Stimulated activated CD8-positive, alpha-beta memory T cell treated with anti-CD3 and anti-CD28 coated beads, Interleukin-4, amount 100 ng/mL, for 48 hours (primary cell): ENCODE measurements at regions not wholly inside any gene's neighbourhood (a gene's known extent, or its start where the extent isn't known, plus 50 kb on each side); places are given as distances from the start of the nearest gene placed in this dataset.

Experiments used
- DNase-seq: peaks from one replicate; pipeline ENCODE4 v3.0.0-alpha.2; 2020

DNA sequence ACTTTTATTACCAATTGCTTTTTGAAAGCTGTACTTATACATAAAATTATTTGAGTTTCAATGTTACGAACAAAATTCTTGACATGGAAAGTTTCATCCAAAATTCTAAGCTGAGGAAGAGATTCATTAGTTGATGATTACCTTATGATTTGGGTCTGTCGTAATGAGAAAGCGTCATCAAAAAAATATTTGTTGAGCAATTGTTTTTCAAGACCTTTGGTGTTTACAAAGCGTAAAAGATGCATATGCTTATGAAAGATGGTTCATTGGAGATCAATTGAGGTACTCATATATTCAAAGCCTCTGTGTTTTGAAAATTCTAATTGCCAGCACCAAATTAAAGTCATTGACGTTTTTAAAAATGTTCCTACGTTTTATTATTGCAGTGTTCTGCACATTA, 110.5 kb upstream of the DOK5 start:
- no peak for DNase-seq

DNA sequence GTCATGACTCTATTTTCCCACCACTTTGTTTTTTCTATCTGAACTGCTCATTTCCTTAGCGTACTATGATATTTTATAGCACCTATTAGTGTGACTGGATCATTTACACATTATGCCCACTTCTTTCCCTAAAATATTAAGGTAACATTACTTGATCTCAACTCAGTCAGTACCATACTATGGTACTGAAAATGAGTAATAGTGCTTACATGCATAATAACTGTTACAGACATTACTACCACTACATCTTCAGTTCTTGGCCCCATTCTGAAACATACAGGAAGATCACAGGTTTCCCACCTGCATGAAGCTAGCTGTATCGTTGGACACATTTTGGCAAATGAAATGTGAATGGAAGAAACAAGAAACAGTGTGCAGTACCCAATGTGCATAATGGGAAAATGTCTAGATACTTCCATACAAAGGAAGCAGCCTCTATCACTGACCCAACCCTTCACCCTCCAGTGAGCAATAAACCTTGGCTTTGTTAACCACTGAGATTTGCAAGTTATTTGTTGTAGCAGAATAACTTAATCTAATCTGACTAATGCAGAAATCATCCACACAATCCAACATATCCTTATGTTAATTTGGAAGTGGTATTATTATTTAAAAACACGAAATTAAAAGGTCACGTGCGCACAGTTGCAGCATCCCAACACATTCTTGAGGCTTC, 108.6 kb upstream of the DOK5 start:
- DNase-seq: no peak

DNA sequence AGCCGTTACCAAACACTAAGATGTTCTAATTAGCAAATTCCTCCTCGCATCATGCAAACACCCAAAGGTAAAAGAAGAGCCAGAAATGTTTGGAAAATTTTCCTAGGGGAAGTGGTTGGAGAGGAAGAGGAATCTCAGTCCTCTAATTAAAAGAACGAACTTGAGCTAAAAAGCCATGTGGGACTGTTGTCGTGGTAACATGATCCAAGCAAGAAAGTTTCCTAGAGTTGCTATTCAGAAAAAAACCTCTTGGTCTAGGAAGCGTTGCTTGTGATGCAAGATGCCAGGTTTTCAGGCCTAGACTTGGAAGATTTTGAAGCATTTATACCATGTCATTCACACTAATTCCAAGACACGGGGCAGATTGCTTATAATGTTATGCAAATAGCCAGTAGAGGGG, 106.8 kb upstream of the DOK5 start:
- DNase-seq: no peak

DNA sequence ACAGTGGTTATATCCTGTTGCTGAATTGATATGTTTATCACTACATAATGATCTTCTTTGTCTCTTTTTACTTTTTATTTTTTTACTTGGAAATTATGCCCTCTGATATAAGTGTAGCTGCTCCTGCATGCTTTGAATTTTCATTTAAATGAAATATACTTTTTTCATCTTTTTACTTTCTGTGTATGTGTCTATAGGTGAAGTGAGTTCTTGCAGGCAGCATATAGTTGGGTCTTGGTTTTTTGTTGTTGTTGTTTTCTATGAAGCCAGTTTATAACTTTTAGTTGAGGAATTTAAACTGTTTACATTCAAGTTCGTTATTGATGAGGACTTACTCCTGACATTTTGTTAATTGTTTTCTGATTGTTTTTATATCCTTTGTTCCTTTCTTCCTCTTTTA, 103.1 kb upstream of the DOK5 start:
- DNase-seq: no peak

DNA sequence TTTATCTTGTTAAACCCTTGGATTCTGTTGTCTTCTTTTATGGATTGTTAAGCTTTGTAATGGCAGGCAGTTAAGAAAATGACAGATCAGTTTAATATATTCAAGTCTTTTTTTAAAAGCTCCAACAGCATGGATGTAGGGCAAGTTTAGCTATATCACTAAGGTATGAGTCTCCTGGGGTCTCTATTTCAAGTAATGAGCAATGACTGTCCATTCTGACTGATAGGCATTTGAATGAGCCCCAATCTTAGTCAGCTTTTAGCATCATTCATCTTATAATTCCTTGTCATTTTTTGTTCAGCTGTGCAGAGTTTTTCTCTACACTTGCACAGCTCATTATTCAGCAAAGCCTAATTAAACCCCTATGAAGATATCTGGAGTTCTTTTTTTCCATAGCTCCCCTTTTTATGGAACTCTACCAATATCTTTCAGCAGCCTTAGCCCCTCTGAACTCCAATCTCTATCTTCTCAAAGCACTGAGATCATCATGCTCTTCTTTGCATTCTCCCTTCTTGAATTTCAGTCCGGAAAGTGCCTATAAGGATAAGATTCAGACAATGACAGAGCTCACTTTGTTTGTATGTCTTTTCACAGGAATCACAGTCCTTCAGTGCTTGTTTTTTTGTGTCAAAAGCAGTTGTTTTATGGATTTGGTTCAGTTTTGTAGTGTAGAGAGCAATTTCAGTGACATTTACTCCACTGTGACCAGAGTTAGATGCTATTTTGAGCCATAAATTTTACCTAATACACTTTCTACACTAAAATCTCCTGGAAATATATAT, 97.2 kb upstream of the DOK5 start:
- no peak for DNase-seq

DNA sequence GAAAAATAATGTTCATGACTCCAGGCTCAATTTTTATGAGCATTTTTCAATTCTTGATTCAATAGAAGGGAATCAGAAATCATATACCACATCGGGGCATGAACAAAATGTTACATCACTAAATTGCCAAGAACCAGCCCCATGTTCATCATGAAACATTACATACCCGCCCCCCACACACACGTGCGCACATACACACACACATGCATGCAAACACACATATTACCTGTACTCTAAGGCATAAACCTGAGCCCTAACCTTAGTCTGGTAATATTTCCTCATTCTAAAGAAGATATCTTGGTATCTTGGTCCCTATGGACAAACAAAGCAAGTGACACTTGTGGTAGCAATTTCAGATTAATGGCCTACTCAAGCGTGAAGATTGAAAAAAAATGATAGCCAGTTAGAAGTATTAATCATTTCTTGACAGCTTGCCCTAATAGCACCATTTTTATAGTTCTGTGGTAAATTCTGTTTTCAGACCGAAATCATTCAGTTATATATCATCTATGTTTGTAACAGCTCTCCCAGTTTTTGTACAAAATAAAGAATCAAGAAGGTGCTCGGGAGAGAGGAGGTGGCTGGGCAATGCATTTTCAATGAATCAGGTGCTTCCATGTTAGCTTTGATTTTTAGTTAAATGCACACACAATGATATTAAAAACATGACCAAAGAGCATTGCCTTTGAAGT, 95.4 kb upstream of the DOK5 start:
- DNase-seq: no peak

DNA sequence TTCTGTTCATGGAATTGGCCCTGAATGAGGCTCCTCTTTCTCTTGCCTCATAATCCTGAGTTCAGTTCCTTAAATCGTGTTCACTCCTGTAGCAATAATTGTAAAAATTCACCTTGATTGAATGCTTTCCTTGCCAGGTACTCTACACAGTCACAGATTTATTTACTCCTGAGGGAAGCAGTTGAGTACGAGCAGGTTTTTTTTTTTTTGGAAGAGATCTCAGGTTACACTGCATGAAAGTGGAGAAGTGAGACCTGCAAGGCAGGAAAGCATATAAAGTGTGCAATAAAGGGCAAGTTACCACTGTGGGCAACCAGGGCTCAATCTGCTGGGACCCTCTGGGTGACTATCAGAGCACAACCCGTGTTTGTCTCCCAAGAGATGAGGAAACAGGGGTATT, 93.0 kb upstream of the DOK5 start:
- DNase-seq: no peak

DNA sequence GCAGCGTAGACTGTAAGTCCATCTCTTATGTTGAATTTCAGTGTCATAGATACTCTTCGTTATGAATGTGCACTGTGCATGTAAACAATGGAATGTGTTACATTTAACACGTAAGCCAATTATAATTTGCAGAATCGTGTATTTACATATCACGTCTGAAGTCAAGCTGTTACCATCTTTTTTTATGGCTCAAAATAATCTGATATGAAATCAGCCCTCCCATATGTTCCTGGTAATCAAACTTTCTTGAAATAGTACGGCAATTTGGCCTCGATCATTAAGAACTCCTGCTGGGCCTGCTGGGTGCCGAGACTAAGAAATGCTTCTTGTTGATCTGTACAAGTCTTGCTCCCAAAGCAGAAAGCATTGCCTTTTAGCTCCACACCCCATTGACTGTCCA, 89.6 kb upstream of the DOK5 start:
- DNase-seq: no peak

DNA sequence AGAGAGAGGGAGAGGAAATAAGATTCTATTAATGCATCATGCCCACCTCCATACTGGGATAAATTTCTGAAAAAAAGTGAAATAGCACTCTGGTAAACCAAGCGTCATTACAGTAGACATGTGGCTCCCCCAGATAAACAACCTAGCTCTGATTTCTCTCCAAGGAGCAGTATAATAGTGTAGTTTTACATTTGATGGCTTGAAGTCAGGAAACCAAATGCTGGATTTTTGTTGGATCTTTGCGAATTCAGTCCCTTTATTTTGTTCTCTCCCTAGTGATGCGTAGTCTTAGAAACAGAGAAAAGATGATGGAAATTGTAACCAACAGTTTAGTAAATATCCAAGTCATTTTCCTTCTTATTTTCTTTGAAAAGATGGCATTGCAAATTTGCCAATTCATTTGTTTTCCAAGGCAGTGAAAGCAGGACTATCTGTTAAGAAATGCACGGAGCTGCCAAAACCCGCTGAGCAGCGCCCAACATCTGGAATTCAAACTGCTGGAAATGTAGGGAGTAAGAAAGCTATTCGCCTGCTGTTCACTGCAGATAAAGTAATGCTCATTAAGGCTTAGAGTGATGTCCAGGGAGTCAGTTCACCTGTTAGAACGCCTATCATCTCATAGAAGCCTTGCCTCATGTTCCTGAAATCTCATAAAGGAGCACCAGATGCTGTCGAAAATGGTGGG, 85.7 kb upstream of the DOK5 start:
- DNase-seq: no peak

DNA sequence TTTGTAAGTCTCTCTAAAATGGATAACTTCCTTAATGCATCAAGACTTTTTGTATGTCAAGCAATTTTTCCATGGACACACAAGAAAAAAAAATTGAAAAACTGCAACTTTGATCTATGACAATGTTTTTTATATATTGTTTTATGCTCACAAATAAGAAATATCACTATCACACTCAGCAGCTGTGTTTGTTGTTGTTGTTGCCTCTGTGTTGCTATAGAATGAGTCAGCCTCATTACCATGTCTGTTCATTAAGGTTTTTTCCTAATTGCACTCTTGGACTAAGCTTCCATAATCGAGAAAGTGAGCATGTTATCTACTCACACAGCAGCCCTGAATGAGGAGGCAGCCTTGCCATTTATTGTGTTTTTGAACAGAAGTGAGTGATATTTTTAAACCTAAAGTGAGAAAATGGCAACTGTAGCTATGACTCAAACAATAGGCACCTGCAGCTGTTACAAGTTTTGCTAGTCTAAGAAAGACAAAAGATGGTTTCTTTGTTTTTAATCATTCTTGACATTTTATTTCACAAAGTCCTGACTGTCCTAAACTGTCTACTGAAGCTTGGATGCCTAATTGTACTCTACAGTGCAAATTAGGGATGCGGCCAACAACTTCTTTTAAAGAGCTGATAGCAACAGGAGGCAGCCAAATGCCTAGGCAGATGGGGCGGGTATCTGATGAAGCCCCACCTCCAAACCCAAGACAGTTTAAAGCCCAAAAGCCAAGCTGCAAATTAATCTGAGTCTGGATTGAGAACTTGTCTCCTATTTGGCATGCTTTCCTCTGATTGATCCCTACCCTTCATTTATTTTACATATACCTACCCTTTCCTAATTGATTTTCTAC, 77.9 kb upstream of the DOK5 start:
- DNase-seq: no peak

DNA sequence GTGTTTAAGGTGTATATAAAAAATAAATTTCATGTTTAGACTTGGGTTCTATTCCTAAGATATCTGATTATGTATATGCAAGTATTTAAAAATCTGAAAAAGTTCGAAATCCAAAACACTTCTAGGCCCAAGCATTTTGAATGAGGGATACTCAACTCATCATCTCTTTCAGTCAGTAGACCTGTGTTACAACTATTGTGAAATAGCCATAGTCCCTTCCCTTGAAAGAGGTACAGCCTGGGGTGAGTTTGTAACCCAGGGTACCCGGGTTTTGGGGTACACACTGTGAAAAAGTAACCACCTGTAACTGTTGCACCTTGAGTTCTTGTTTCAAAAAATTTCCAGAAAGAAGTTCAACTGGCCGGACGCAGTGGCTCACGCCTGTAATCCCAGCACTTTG, 76.6 kb upstream of the DOK5 start:
- DNase-seq: no peak

DNA sequence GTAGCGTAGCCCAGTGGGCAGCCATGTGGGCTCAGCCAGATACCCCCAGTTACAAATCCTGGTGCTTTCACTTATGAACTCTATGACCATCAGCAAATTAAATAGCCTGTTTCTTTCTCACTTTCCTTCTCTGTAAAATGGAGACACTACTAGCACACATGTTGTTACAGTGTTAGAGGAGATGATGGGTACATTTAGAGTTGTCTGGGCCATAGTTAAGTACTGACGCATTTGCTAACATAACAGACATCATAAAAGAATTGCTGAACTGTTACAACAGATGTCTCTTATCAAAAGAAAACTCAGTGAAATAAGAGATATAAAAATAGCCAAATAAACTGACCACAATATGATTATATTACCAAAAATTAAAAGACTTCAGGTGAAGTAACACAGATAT, 69.9 kb upstream of the DOK5 start:
- no peak for DNase-seq

DNA sequence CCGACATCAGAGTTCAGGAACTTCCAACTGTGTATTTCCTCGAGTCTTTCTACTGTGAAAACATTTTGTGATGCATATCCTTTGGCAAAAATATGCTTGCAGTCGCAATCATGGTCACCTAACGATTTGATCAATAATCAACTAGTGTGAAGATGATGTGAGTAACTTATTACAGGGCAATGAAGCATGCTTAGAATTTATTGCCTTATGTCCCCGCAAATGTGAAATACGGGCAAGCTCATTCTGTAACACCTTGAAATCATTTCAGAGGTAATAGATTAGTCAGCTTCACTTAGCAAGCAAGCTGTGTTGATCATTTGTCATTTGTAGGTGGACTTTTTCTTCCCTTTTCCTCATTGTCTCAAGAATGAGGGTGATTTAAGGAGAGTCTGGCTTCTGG, 67.9 kb upstream of the DOK5 start:
- DNase-seq: no peak

DNA sequence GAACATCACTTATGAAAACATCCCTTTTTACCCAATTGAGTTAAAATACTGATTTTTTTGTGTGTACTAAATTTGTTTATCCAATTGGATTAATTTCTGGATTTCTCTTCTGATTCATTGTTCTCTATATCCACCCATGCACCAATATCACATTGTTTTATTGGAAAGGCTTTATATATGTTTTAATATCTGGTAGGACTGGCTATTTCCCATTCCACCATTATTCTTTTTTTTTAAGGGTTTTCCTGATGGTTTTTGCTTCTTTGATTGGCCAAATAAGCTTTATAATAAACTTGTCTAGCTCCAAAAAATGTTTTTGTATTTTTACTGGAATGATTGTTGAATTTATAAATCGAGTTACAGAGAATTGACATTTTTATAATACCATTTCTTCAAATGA, 59.4 kb upstream of the DOK5 start:
- DNase-seq: no peak

DNA sequence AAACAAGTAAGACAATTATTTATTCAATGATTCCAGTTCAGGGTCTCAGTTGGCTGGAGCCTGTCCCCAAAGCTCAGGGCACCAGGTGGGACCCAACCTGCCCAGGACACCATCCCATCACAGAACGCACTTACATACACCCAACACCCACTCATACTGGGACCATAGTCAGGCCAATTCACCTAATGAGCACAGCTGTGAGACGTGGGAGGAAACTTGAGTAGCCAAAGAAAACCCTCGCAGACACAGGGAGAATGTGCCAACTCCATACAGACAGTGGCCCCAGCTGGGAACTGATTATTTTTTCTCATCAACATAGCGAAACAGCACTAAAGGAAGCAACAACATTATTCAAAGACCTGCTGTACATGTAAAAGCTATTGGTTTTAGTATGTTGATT, 58.6 kb upstream of the DOK5 start:
- no peak for DNase-seq

DNA sequence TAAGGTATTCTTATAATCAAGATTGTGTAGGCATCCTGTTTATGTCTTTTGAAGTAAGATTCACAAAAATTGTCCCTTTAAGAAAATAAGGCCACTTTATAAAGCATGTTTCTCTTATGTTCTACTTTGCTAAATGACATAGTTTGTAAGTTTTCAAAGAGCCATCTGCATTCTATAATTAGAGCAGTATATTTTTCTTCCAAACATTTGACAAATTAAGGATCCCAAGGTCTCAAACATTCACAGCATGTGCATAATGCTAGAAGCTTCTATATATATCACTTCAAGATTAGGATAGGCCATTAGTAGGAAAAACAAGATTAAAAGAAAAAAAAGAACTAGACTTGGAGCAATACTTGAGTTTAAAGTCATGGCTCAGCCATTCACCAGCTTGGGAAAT, 55.9 kb upstream of the DOK5 start:
- no peak for DNase-seq
